ENCODE measurements at regions not wholly inside any gene's neighbourhood (a gene's known extent, or its start where the extent isn't known, plus 50 kb on each side); places are given as distances from the start of the nearest gene placed in this dataset.

GRCh38 chr5:51273021-51273420 lies 110.2 kb upstream of the ISL1 start:
- POLR2A ChIA-PET (ENCODE audit: low non-redundant PET), result no interaction called here
- no peaks in the 10 kb centered on the region for H3K36me3 ChIP-seq (ENCODE audit: insufficient read depth, low read length, poor library complexity, severe bottlenecking)
- no peaks in the 10 kb centered on the region for H3K9me3 ChIP-seq (ENCODE audit: low read depth, low read length, poor library complexity, severe bottlenecking)
- CTCF ChIA-PET, result no interaction called here
- no peak for TF ChIP-seq EZH2 (IDR thresholded peaks at IDR 0.05; ENCODE audit: borderline replicate concordance, low read depth, low read length, poor library complexity, severe bottlenecking)
- TF ChIP-seq CTCF (conservative IDR thresholded peaks at IDR 0.05; ENCODE audit: low read depth, low read length), result no peak
- no TSS peak for BruUV-seq (replicated peaks)
- no peaks in the 10 kb centered on the region for H3K27me3 ChIP-seq (replicated peaks; ENCODE audit: insufficient read depth, low read depth, low read length, poor library complexity)
- no peak overlapping the region for H3K27ac ChIP-seq (ENCODE audit: low read depth, low read length, poor library complexity, severe bottlenecking)
- intact Hi-C loops (cut with micrococcal nuclease; ENCODE audit: unreplicated experiment), result loop anchor here (5.0 kb wide), 1 partner anchor 311 kb away; no protein-coding TSS in a partner anchor
- DNase-seq (ENCODE audit: low spot score), result no peak
- H3K4me3 ChIP-seq (ENCODE audit: low read depth, low read length, poor library complexity, severe bottlenecking), result no peak overlapping the region
- no peaks in the 10 kb centered on the region for H3K4me1 ChIP-seq (ENCODE audit: insufficient read depth, low read length, poor library complexity, severe bottlenecking)

GRCh38 chr5:51273871-51274270 lies 109.4 kb upstream of the ISL1 start:
- Histone ChIP-seq H3K4me3 (ENCODE audit: low read depth, low read length, poor library complexity, severe bottlenecking) (no peak overlapping the region), H3K27me3 (replicated peaks; ENCODE audit: insufficient read depth, low read depth, low read length, poor library complexity) (no peaks in the 10 kb centered on the region), H3K4me1 (ENCODE audit: insufficient read depth, low read length, poor library complexity, severe bottlenecking) (no peaks in the 10 kb centered on the region), H3K27ac (ENCODE audit: low read depth, low read length, poor library complexity, severe bottlenecking) (no peak overlapping the region), H3K9me3 (ENCODE audit: low read depth, low read length, poor library complexity, severe bottlenecking) (no peaks in the 10 kb centered on the region), H3K36me3 (ENCODE audit: insufficient read depth, low read length, poor library complexity, severe bottlenecking) (no peaks in the 10 kb centered on the region)
- no TSS peak for BruUV-seq (replicated peaks)
- ChIA-PET POLR2A (ENCODE audit: low non-redundant PET) (no interaction called here), CTCF (no interaction called here)
- TF ChIP-seq CTCF (conservative IDR thresholded peaks at IDR 0.05; ENCODE audit: low read depth, low read length) (no peak), EZH2 (IDR thresholded peaks at IDR 0.05; ENCODE audit: borderline replicate concordance, low read depth, low read length, poor library complexity, severe bottlenecking) (no peak)
- intact Hi-C loops (cut with micrococcal nuclease; ENCODE audit: unreplicated experiment), result loop anchor here (5.0 kb wide), 1 partner anchor 312 kb away; no protein-coding TSS in a partner anchor
- no peak for DNase-seq (ENCODE audit: low spot score)

- no peaks in the 10 kb centered on the region for H3K9me3 ChIP-seq (ENCODE audit: low read depth, low read length, poor library complexity, severe bottlenecking)
- no peak for DNase-seq (ENCODE audit: low spot score)
- no TSS peak for BruUV-seq (replicated peaks)
- H3K4me1 ChIP-seq (ENCODE audit: insufficient read depth, low read length, poor library complexity, severe bottlenecking), result no peaks in the 10 kb centered on the region
- no peaks in the 10 kb centered on the region for H3K27me3 ChIP-seq (replicated peaks; ENCODE audit: insufficient read depth, low read depth, low read length, poor library complexity)
- TF ChIP-seq EZH2 (IDR thresholded peaks at IDR 0.05; ENCODE audit: borderline replicate concordance, low read depth, low read length, poor library complexity, severe bottlenecking), result no peak
- no peak for TF ChIP-seq CTCF (conservative IDR thresholded peaks at IDR 0.05; ENCODE audit: low read depth, low read length)
- no peaks in the 10 kb centered on the region for H3K36me3 ChIP-seq (ENCODE audit: insufficient read depth, low read length, poor library complexity, severe bottlenecking)
- POLR2A ChIA-PET (ENCODE audit: low non-redundant PET), result no interaction called here
- H3K4me3 ChIP-seq (ENCODE audit: low read depth, low read length, poor library complexity, severe bottlenecking), result no peak overlapping the region
- CTCF ChIA-PET, result interaction anchor here (0.7 kb wide), 1 partner anchor 14 kb away, joined by 5 read pairs; no protein-coding TSS in a partner anchor
- H3K27ac ChIP-seq (ENCODE audit: low read depth, low read length, poor library complexity, severe bottlenecking), result no peak overlapping the region
- intact Hi-C loops (cut with micrococcal nuclease; ENCODE audit: unreplicated experiment), result no loop called here
Observed at GRCh38 chr5:51275428-51275827, 107.8 kb upstream of the ISL1 start.
